Tibial nerve (tissue), 4 donors: ENCODE measurements at regions not wholly inside any gene's neighbourhood (a gene's known extent, or its start where the extent isn't known, plus 50 kb on each side); places are given as distances from the start of the nearest gene placed in this dataset.

Experiments used
- EP300 ChIP-seq, 2 donors: sonication (generic); formaldehyde crosslinking; IDR thresholded peaks; one replicate each; pipeline ENCODE4 v1.6.1; 2017; ENCODE audit warnings: antibody characterized with exemption in 2 of 2, mild to moderate bottlenecking in 1 of 2
- TF ChIP-seq, protein P1 (sequence below), 5 experiments: fragments of 200-600 bp in 3 of 5; fragments of 450-650 bp in 2 of 5; sonication (generic) in 3 of 5; IDR thresholded peaks; one replicate each; pipeline ENCODE4 v1.5.1; 2016 to 2019; ENCODE audit warnings: antibody characterized with exemption in 5 of 5, mild to moderate bottlenecking in 3 of 5, moderate library complexity in 2 of 5

DNA sequence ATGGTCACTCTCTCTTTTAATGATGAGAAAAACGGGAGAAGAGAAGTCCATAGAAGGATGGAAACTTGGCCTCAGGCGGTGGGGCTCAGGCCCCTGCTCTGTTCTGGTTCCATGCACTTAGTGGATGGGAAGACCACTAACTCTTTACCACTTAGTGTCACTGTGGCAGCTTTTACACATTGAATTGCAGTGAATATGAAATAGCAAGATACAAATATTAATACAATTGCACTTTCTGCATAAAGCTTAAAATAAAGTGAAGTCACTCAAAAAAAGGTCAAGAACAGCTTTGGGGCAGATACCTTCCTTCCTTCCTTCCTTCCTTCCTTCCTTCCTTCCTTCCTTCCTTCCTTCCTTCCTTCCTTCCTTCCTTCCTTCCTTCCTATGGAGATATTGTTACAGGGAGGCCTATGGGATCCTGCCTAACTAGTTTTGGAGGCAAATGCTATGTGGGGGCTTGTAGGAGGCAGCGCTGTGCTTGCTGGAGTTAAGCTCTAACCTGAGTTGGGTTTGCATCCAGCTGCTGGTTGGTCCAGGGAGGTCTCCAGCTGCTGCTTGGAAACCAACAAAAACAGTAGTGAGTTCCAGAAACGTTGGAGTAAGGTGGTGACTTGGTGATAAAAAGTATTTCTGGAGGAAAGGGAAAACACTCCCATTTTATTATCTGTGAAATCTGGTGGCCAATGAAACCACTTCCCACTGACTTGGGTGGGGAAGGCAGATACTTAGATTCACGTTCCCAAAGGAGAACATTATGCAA lies 62.3 kb upstream of the NKX2-2 start:
- TF ChIP-seq, protein P1, sequence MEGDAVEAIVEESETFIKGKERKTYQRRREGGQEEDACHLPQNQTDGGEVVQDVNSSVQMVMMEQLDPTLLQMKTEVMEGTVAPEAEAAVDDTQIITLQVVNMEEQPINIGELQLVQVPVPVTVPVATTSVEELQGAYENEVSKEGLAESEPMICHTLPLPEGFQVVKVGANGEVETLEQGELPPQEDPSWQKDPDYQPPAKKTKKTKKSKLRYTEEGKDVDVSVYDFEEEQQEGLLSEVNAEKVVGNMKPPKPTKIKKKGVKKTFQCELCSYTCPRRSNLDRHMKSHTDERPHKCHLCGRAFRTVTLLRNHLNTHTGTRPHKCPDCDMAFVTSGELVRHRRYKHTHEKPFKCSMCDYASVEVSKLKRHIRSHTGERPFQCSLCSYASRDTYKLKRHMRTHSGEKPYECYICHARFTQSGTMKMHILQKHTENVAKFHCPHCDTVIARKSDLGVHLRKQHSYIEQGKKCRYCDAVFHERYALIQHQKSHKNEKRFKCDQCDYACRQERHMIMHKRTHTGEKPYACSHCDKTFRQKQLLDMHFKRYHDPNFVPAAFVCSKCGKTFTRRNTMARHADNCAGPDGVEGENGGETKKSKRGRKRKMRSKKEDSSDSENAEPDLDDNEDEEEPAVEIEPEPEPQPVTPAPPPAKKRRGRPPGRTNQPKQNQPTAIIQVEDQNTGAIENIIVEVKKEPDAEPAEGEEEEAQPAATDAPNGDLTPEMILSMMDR (IDR thresholded peaks at IDR 0.05), result no peak
- TF ChIP-seq EP300 (IDR thresholded peaks at IDR 0.05), result no peak
